Activated CD4-positive, alpha-beta memory T cell treated with anti-CD3 and anti-CD28 coated beads, Interleukin-2, amount 10 ng/mL, durations not matched to agents 7 days and 5 days (primary cell): ENCODE measurements at regions not wholly inside any gene's neighbourhood (a gene's known extent, or its start where the extent isn't known, plus 50 kb on each side); places are given as distances from the start of the nearest gene placed in this dataset.
A peak's percentile ranks its signal among the peaks of the same experiment; 100 is the strongest.
"Not testable (repeated sequence)": the region's sequence is repeated elsewhere in the genome, so short reads cannot be mapped to it uniquely, and the experiment has no call there.

ENCODE experiments used
- CTCF ChIA-PET: fragments of 350-600 bp; sonication (Branson Sonifier 250); formaldehyde crosslinking; loops from one replicate; lab custom pipeline; 2021; ENCODE audit warnings: antibody characterized with exemption, inconsistent platforms; lab: Charles Lee
- POLR2A ChIA-PET: fragments of 350-600 bp; sonication (Branson Sonifier 250); formaldehyde crosslinking; loops from one replicate; lab custom pipeline; 2021; ENCODE audit warnings: antibody characterized with exemption; lab: Charles Lee
- DNase-seq: peaks from one replicate; pipeline ENCODE4 v3.0.0-alpha.2; 2020
- H3K27ac Mint-ChIP-seq: one replicate; pipeline ENCODE4 v1.8.0; 2021; ENCODE audit warnings: mild to moderate bottlenecking, mixed read lengths
- H3K27me3 Mint-ChIP-seq: one replicate; pipeline ENCODE4 v1.8.0; 2021; ENCODE audit warnings: mixed read lengths
- H3K36me3 Mint-ChIP-seq: one replicate; pipeline ENCODE4 v1.8.0; 2021; ENCODE audit warnings: low read depth, mixed read lengths
- H3K4me1 Mint-ChIP-seq: one replicate; pipeline ENCODE4 v1.8.0; 2021; ENCODE audit warnings: mixed read lengths
- H3K4me3 Mint-ChIP-seq: one replicate; pipeline ENCODE4 v1.8.0; 2021; ENCODE audit warnings: mild to moderate bottlenecking, mixed read lengths
- H3K9me3 Mint-ChIP-seq: one replicate; pipeline ENCODE4 v1.8.0; 2021; ENCODE audit warnings: mixed read lengths

DNA sequence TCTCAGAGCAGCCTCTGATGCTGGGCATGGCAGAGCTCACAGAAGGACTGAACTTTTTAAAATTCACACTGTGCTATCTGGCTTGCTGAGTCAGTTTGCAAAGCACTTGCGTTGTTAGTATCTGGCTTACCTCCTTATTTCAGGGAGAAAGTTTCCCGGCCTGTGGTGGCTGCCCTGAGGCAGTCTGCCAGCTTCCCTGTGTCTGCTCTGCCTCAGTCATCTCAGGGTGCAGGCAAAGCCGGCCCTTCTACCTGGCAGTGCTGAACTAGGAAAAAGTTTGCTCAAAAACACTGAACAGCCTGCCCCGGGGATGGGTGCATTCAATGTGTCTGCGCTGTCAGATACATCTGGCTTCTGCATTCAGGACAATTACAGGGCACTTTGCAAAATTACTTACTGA lies 90.2 kb upstream of the UXS1 start:
- no peaks in the 10 kb centered on the region for H3K36me3 Mint-ChIP-seq
- peaks cover 9% of the 10 kb centered on the region for H3K27me3 Mint-ChIP-seq
- POLR2A ChIA-PET: no interaction called here
- no peaks in the 10 kb centered on the region for H3K4me1 Mint-ChIP-seq
- DNase-seq: no peak
- CTCF ChIA-PET: no interaction called here
- no peaks in the 10 kb centered on the region for H3K9me3 Mint-ChIP-seq
- no peak overlapping the region for H3K4me3 Mint-ChIP-seq
- H3K27ac Mint-ChIP-seq: no peak overlapping the region

DNA sequence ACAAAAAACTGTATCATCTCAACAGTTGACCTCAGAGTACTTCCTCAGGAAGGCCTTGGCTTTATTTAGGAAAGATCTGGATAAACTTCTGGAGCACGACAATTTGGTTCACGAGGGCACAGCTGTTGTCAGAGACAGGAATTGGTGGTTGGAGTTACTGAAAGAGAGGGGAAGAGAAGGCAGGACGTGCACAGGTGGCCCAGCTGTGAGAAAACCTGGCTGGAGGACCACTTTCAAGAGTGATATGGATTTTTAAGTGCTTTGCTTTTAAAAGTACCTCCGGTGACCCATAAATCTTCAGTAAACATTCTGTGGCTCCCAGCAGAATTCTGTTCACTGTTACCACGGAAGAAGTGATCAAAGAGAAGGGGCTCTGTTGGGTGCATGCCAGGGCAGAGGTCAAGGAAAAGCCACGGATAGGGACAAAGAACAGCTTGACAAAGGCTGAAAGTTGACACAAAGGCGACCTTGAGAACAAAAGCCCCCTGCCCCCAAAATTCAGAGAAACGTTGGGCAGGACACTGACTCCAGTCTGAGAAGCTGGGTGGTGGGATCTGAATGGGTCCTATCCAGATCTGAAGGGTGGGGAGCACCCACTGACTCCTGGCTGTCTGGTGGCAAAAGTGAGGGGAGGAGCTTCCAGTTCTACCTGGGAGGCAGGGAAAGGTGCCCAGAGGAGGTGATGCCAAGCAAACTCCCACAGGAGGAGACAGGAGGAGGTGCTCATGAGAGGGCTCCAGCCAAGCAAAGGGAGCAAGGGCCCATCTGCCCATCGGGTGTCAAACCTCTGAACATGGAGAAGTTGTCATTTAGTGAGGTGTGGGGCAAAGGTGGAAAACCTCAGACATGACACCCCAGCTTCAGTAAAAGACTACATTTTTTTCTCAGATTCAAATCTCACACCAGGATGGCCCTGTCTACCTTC lies 89.4 kb upstream of the UXS1 start:
- H3K9me3 Mint-ChIP-seq, H3K4me3 Mint-ChIP-seq, H3K27ac Mint-ChIP-seq, POLR2A ChIA-PET, H3K36me3 Mint-ChIP-seq, CTCF ChIA-PET, DNase-seq, H3K4me1 Mint-ChIP-seq: not testable (repeated sequence)
- H3K27me3 Mint-ChIP-seq: peaks cover 11% of the 10 kb centered on the region

DNA sequence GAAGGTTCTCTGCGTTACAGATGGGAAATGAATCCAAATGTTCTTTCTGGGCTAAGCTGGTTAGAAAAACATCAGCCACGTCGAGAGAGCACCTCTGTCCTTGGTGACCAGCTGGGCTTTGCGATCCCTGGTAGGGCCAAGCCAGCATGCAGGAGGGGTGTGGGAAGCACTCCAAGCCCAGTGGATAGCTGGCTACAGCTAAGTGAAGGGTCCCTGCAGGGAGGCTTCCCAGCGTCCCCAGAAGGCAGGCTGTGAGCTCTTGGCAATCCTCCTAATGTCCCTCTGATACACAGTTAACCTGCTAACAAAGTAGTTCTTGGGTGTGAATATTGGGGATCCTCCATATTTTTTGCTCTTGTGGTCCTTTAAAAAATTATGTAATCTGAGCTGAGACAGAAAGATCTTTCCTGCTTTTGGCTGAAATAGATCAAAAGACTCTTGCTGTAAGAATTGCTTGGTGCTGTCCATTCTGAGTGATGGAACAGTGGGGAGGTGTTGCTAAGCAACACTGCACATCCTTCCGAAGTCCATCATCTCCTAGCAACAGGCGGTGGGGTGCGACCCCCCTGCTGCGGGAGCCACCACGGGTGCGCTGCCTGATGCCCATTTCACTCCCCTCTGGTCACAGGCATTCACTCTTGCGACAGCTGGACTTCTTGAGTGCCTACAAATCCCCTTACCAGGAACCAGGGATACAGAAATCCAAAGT lies 88.5 kb upstream of the UXS1 start:
- Mint-ChIP-seq H3K27ac (no peak overlapping the region), H3K4me3 (no peak overlapping the region), H3K4me1 (no peaks in the 10 kb centered on the region), H3K36me3 (no peaks in the 10 kb centered on the region), H3K9me3 (no peaks in the 10 kb centered on the region), H3K27me3 (peaks cover 11% of the 10 kb centered on the region)
- POLR2A ChIA-PET: no interaction called here
- no peak for DNase-seq
- CTCF ChIA-PET: no interaction called here

DNA sequence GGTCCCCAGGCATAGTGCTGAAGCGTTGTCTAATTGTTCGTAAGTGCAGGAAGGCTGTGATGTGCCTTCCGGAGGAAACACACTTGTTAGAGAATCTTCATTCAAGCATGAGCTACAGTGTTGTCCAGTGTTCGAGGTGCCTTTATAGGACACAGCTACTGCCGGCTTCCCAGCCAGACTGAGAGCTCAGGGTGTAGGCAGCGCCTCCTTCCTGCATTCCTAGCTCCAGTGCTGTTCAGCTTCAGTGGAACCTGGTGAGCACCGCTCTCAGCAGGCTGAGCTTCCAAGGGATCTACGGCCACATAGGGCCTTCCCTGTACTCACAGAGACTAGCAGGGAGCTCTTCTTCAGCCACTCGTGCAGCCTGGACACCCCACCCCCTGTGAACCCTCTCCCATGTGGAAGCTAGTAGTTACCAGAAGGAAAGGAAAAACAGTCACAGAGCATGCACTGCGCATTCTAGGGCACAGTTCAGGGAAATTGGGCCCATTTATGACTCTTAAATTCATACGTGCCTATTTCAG lies 87.9 kb upstream of the UXS1 start:
- POLR2A ChIA-PET, H3K4me1 Mint-ChIP-seq, H3K36me3 Mint-ChIP-seq, H3K27ac Mint-ChIP-seq, DNase-seq, CTCF ChIA-PET, H3K4me3 Mint-ChIP-seq, H3K9me3 Mint-ChIP-seq: not testable (repeated sequence)
- H3K27me3 Mint-ChIP-seq: peaks cover 11% of the 10 kb centered on the region

DNA sequence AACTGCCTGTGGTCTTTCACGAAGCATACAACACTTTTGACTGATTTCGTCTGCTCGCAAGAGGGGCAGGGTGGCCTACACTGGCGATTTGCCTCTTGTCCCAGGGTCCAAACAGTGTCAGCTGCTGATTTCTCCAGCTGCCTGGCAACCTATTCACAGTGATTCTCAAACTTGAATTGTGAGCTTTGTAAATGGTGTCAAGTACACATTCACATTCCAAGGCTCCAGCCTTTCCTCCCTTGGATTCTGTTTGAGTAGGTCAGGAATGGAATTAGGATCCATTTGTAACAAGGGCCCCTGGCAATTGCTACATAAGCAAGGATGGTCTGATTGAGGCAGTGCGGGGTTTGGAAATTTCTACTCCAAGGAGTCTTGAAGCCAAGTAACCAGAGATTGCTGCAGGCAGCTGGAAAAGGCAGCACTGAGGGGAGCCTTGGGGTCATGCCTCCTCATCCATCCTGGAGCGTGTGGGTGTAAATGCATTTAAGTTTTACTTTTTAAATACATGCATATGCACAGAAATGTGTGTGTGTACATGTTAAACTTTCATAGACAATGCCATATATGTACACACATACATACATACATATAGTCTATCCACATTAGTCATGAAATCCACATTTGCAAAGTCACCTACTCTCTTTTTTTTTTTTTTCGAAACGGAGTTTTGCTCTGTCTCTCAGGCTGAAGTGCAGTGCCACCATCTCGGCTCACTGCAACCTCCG lies 86.8 kb upstream of the UXS1 start:
- Mint-ChIP-seq H3K27ac (no peak overlapping the region), H3K36me3 (no peaks in the 10 kb centered on the region)
- POLR2A ChIA-PET: no interaction called here

DNA sequence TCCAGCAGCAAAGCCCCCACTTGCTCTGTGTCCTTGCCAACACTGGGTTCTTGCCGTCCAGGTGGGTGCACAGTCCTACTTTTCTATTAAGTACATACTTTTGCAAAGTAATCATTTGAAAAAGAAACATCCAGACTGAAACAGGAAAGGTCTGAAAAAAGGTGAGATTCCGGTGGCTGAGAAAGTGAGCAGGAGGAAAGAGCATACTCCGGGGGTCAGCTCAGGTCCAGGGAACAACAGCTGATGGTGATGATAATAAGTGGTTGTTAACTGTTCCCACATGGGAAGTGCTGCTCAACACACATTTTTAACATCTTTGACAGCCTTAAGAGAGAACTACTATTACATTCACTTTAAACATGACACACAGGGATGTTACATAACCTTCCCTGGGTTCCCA lies 86.1 kb upstream of the UXS1 start:
- ChIA-PET CTCF (no interaction called here), POLR2A (no interaction called here)
- no peak for DNase-seq
- Mint-ChIP-seq H3K4me3 (no peak overlapping the region), H3K36me3 (no peaks in the 10 kb centered on the region), H3K4me1 (no peaks in the 10 kb centered on the region), H3K27ac (no peak overlapping the region), H3K27me3 (peaks cover 11% of the 10 kb centered on the region), H3K9me3 (no peaks in the 10 kb centered on the region)

More for the DNA sequence above, 86.8 kb upstream of the UXS1 start:
- CTCF ChIA-PET: no interaction called here
- DNase-seq: no peak
- Mint-ChIP-seq H3K4me3 (no peak overlapping the region), H3K4me1 (no peaks in the 10 kb centered on the region), H3K27me3 (peaks cover 11% of the 10 kb centered on the region), H3K9me3 (no peaks in the 10 kb centered on the region)

DNA sequence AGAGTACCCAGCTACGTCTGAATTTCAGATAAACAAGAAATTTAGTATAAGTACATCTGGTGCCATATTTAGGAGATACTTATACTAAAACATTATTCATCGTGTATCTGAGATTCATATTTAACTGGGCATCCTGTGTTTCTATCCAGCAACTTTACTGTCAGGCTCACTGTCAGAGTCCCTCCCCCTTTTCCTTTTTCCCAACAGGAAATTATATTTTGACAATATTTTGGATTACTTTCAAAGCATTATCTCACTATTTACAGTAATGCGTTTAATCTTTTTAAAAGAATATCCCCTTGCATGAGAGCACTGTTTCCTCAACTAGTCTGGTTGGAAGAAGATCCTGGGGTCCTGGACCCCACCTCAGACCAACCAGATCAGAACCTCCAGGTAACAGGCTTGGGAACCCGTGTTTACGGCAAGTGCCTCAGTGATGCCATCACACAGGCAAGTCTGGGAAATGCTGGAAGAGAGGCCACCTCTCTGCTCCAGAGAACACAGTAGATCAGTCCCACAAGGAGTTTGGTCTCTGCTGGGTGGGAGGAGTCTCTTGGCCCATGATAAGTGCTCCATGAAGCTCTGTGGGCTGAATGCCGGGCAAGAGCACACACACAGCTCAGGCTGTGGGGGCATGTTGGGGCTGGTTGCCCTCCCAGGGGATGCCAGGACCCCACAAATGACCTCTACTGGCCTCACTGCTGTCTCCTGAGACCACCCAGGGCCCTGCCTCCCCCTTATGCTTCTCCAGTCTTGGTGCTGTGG lies 84.2 kb upstream of the UXS1 start:
- peaks cover 11% of the 10 kb centered on the region for H3K27me3 Mint-ChIP-seq
- no peaks in the 10 kb centered on the region for H3K36me3 Mint-ChIP-seq
- ChIA-PET POLR2A (no interaction called here), CTCF (no interaction called here)
- no peak overlapping the region for H3K4me3 Mint-ChIP-seq
- no peaks in the 10 kb centered on the region for H3K4me1 Mint-ChIP-seq
- DNase-seq: no peak
- H3K27ac Mint-ChIP-seq: no peak overlapping the region
- no peaks in the 10 kb centered on the region for H3K9me3 Mint-ChIP-seq

DNA sequence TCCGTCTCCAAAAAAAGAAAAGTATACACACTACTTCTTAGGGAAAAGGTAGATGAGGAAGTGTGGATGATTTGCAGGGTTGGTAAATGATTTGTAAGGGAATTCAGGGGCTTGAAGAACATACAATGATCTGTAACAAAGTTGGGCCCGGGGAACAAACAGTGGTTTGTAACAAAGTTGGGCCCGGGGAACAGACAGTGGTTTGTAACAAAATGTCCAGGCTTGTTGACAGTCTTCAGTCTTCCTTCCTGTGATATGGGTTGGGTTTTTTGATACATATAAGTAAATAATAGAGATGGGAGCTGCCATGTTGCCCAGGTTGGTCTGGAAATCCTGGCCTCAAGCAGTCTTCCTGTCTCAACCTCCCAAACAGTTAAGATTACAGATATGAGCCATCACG lies 83.3 kb upstream of the UXS1 start:
- peaks cover 11% of the 10 kb centered on the region for H3K27me3 Mint-ChIP-seq
- no peak overlapping the region for H3K27ac Mint-ChIP-seq
- H3K9me3 Mint-ChIP-seq: no peaks in the 10 kb centered on the region
- no peaks in the 10 kb centered on the region for H3K4me1 Mint-ChIP-seq
- DNase-seq: no peak
- H3K4me3 Mint-ChIP-seq: no peak overlapping the region
- POLR2A ChIA-PET: no interaction called here
- no peaks in the 10 kb centered on the region for H3K36me3 Mint-ChIP-seq
- CTCF ChIA-PET: no interaction called here

DNA sequence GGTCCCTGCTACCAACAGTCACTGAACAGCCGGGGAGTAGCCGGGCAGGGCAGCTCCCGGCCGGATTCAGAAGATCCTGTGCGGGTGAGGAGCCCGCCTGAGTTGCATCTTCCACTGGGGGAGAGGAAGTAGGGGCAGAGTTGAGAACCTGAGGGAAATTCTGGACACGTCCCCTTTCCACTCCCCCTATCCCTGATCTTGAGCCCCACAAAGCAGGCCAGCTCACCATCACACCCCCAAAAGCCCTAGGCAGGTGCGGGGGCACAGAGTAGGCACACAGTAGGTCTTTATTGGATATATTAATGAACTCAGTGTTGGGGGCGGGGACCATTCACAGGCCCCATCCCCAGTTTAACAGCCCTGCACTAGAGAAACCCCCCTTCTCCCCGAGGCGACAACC lies 81.9 kb upstream of the UXS1 start:
- no peaks in the 10 kb centered on the region for H3K9me3 Mint-ChIP-seq
- CTCF ChIA-PET: no interaction called here
- POLR2A ChIA-PET: no interaction called here
- H3K27me3 Mint-ChIP-seq: peaks cover 16% of the 10 kb centered on the region
- DNase-seq: no peak
- no peak overlapping the region for H3K27ac Mint-ChIP-seq
- H3K4me3 Mint-ChIP-seq: no peak overlapping the region
- H3K4me1 Mint-ChIP-seq: peaks cover 1% of the 10 kb centered on the region
- H3K36me3 Mint-ChIP-seq: no peaks in the 10 kb centered on the region

DNA sequence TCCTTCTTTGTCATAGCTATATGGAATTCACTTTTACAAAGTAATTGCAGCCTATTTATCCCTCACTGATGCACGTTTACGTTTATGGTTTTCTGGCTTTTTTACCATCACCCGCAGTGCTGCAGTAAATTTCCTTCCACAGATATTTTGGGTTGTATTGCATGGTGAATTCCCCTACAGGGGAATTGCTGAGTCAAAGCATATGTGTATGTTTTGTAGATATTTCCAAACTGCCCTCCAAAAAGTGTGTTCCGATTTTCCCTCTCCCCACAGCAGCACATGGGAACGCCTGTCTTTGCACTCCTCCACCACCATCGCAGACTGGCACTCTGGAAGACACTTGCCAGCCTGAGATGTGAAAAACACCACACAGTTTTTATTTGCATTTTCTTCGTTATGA lies 80.6 kb upstream of the UXS1 start:
- CTCF ChIA-PET: no interaction called here
- POLR2A ChIA-PET: no interaction called here
- no peak overlapping the region for H3K4me3 Mint-ChIP-seq
- H3K4me1 Mint-ChIP-seq: peaks cover 12% of the 10 kb centered on the region
- DNase-seq: no peak
- H3K36me3 Mint-ChIP-seq: no peaks in the 10 kb centered on the region
- H3K27ac Mint-ChIP-seq: no peak overlapping the region
- peaks cover 12% of the 10 kb centered on the region for H3K27me3 Mint-ChIP-seq
- H3K9me3 Mint-ChIP-seq: no peaks in the 10 kb centered on the region

DNA sequence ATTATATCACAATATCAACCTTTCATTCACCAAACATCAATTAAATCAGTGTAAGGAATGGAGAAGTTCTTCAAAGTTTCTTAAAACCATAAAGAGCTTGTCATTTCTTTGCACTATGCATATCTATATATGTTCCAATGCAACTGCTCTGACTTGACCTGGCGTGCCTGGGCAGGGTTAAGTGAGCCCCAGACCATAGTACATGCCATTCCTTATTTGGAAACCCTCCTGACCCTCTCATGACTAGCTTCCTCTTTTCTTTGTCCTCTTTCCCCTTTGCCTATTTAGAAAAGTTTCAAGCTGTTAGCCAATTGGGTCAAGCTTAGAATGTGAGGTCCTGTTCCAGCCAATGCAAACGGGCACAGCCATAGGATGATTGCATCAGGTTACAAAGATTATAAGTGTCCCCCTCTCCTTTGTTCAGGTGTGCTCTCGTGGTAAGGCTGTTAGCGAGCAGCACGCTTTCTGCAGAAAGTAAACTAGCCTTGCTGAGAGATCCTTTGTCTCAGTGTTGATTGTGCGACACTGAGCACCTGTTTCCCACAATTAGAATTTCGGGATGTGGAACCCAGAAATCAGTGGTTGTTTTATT lies 78.2 kb upstream of the UXS1 start:
- ChIA-PET CTCF (interaction anchor here (1.2 kb wide), 1 partner anchor 42 kb away, joined by 3 read pairs; no protein-coding TSS in a partner anchor), POLR2A (no interaction called here)
- H3K27me3 Mint-ChIP-seq: peaks cover 11% of the 10 kb centered on the region
- H3K4me3 Mint-ChIP-seq: no peak overlapping the region
- H3K9me3 Mint-ChIP-seq: no peaks in the 10 kb centered on the region
- peaks cover 15% of the 10 kb centered on the region for H3K4me1 Mint-ChIP-seq
- DNase-seq: no peak
- no peak overlapping the region for H3K27ac Mint-ChIP-seq
- no peaks in the 10 kb centered on the region for H3K36me3 Mint-ChIP-seq

DNA sequence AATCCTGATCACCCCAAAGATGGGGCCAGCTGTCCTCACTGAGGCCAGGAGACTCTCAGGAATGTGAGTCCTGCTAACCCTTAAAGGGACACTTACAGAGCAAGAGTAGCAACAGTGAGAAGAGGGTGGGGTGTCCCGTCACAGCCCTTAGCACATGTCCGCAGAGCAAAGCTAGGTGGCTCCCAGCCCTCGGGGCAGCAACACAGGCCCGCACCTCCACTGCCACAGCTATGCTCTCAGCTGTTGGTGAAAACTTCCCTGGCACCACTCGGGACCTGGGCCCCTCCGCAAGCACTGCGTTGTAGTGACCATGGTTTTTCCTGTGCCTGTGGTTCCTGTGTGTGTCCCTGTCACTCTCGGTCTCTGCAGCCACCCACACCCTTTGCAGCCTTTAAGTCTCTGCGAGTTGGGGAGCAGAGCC lies 76.4 kb upstream of the UXS1 start:
- H3K9me3 Mint-ChIP-seq: no peaks in the 10 kb centered on the region
- no peak overlapping the region for H3K27ac Mint-ChIP-seq
- peaks cover 15% of the 10 kb centered on the region for H3K4me1 Mint-ChIP-seq
- POLR2A ChIA-PET: interaction anchor here (1.2 kb wide), 1 partner anchor 9 kb away, joined by 4 read pairs; no protein-coding TSS in a partner anchor
- no peaks in the 10 kb centered on the region for H3K36me3 Mint-ChIP-seq
- H3K27me3 Mint-ChIP-seq: peaks cover 11% of the 10 kb centered on the region
- CTCF ChIA-PET: interaction anchor here (0.6 kb wide), 1 partner anchor 264 kb away, joined by 3 read pairs; no protein-coding TSS in a partner anchor
- peak overlapping the region; percentile 88 for H3K4me3 Mint-ChIP-seq
- DNase-seq: no peak
